Aorta (tissue), 5 donors: ENCODE measurements at regions not wholly inside any gene's neighbourhood (a gene's known extent, or its start where the extent isn't known, plus 50 kb on each side); places are given as distances from the start of the nearest gene placed in this dataset.

Experiments
- ATAC-seq: fragments of 200-7000 bp; cut with Tn5 transposase; one replicate; pipeline ENCODE4 v1.9.1; 2022; ENCODE audit warnings: moderate library complexity; ENCODE audit not compliant: low FRiP score
- DNase-seq, 2 donors: peaks; one replicate each; pipeline ENCODE4 v3.0.0-alpha.2; 2020
- H3K27ac ChIP-seq, 2 donors: one replicate each; pipeline ENCODE4 v1.5.1; 2013; ENCODE audit warnings: low read length in 2 of 2, mild to moderate bottlenecking in 2 of 2, moderate library complexity in 2 of 2, control low read depth in 1 of 2, inconsistent platforms in 1 of 2, low read depth in 1 of 2
- H3K27me3 ChIP-seq, 2 donors: one replicate each; pipeline ENCODE4 v1.6.1; 2013; ENCODE audit warnings: control low read depth in 1 of 2, low read length in 1 of 2, mild to moderate bottlenecking in 1 of 2, moderate library complexity in 1 of 2; ENCODE audit not compliant: insufficient read depth in 2 of 2, control insufficient read depth in 1 of 2
- H3K36me3 ChIP-seq, 2 donors: one replicate each; pipeline ENCODE4 v1.6.1; 2013; ENCODE audit warnings: control low read depth in 1 of 2, low read length in 1 of 2, mild to moderate bottlenecking in 1 of 2; ENCODE audit not compliant: insufficient read depth in 2 of 2, control insufficient read depth in 1 of 2
- H3K4me1 ChIP-seq, 2 donors: one replicate each; pipeline ENCODE4 v1.6.1; 2013; ENCODE audit warnings: low read length in 2 of 2, control low read depth in 1 of 2, mild to moderate bottlenecking in 1 of 2, moderate library complexity in 1 of 2; ENCODE audit not compliant: insufficient read depth in 2 of 2, control insufficient read depth in 1 of 2
- H3K4me3 ChIP-seq, 2 donors: one replicate each; pipeline ENCODE4 v1.5.1; 2013; ENCODE audit warnings: low read length in 2 of 2, control low read depth in 1 of 2, mild to moderate bottlenecking in 1 of 2
- H3K9me3 ChIP-seq: one replicate; pipeline ENCODE4 v1.6.1; 2013; ENCODE audit warnings: mild to moderate bottlenecking, low read length; ENCODE audit not compliant: control insufficient read depth
- whole genome bisulfite sequencing, 2 donors: extraction: QIAGEN DNeasy Blood & Tissue Kit; methylation state at CpG; one replicate each; pipeline ENCODE4 v1.1.7; 2013; 5-methylcytosine and 5-hydroxymethylcytosine counted together
- intact Hi-C, 2 donors: fragments of 100-400 bp; cut with DNase I; formaldehyde crosslinking; loops; one replicate each; pipeline versions ENCODE4 v1.14.2 to v1.15.0; 2022
- donor health status: healthy with polysubstance abuse.
- donor health status: Bipolar disorder and iron deficiency.
- donor health status: DM: no; HTN: no; CAD: no.
- donor health status: DM: no; HTN: no; CAD: no.
- donor health status: DM: yes; HTN: yes; CAD: no.

GRCh38 chr5:28369418-28369817 lies 1331.0 kb upstream of the CDH9 start:
- no peak for DNase-seq
- ATAC-seq, result no peak
- WGBS, 2 donors, result 70 to 75% methylated on average over 2 of the region's 2 CpGs
- intact Hi-C loops, result no loop called here
- H3K9me3 ChIP-seq, result no peaks in the 10 kb centered on the region
- no peak overlapping the region for H3K4me3 ChIP-seq
- no peak overlapping the region for H3K27ac ChIP-seq
- no peaks in the 10 kb centered on the region for H3K4me1 ChIP-seq
- no peaks in the 10 kb centered on the region for H3K27me3 ChIP-seq
- H3K36me3 ChIP-seq, result no peaks in the 10 kb centered on the region

DNA sequence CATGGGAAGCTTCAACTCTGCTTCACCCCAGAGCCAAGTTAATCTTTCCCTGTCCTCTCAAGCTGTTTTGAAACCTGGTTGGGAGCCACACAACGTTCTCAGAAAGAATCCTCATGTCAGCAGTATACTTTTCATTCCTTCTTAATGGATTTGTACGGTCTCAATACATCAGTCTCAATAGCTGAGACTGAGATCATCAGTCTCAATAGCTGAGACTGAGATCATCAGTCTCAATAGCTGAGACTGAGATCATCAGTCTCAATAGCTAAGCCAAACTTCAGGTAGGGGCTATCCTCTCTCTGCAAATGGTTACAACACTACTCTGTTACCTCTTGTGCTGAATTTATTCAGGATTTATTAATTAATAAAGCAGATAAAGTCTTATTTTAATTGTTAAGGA lies 1317.4 kb upstream of the CDH9 start:
- Histone ChIP-seq H3K36me3 (no peaks in the 10 kb centered on the region), H3K27ac (no peak overlapping the region), H3K4me1 (no peaks in the 10 kb centered on the region), H3K4me3 (no peak overlapping the region), H3K27me3 (no peaks in the 10 kb centered on the region), H3K9me3 (no peaks in the 10 kb centered on the region)
- 10 to 22% methylated on average over 2 of the region's 2 CpGs for WGBS, 2 donors
- ATAC-seq, result no peak
- DNase-seq, result no peak
- intact Hi-C loops, result no loop called here

GRCh38 chr5:28346696-28347095 lies 1308.3 kb upstream of the CDH9 start:
- no peak overlapping the region for H3K4me3 ChIP-seq
- H3K27me3 ChIP-seq, result no peaks in the 10 kb centered on the region
- H3K4me1 ChIP-seq, result no peaks in the 10 kb centered on the region
- no peak for DNase-seq
- no peak for ATAC-seq
- 96 to 98% methylated on average over 5 of the region's 5 CpGs for WGBS, 2 donors
- H3K27ac ChIP-seq, result no peak overlapping the region
- intact Hi-C loops, result loop anchor here in 1 of 2 donors (10.0 kb wide), 1 partner anchor 418 kb away; no protein-coding TSS in a partner anchor
- no peaks in the 10 kb centered on the region for H3K9me3 ChIP-seq
- H3K36me3 ChIP-seq, result no peaks in the 10 kb centered on the region

GRCh38 chr5:28344836-28345433 lies 1306.5 kb upstream of the CDH9 start:
- ATAC-seq, result no peak
- H3K9me3 ChIP-seq, result no peaks in the 10 kb centered on the region
- H3K36me3 ChIP-seq, result no peaks in the 10 kb centered on the region
- 41 to 50% methylated on average over 5 of the region's 5 CpGs for WGBS, 2 donors
- intact Hi-C loops, result loop anchor here (5.0 to 10.0 kb wide), 2 partner anchors 420 to 422 kb away; no protein-coding TSS in a partner anchor
- no peak overlapping the region for H3K27ac ChIP-seq
- no peaks in the 10 kb centered on the region for H3K4me1 ChIP-seq
- no peak for DNase-seq
- no peaks in the 10 kb centered on the region for H3K27me3 ChIP-seq
- no peak overlapping the region for H3K4me3 ChIP-seq

- Histone ChIP-seq H3K4me3 (no peak overlapping the region), H3K36me3 (no peaks in the 10 kb centered on the region), H3K27me3 (no peaks in the 10 kb centered on the region), H3K4me1 (no peaks in the 10 kb centered on the region), H3K27ac (no peak overlapping the region), H3K9me3 (peaks cover 5% of the 10 kb centered on the region)
- intact Hi-C loops, result no loop called here
- no peak for ATAC-seq
- DNase-seq, result no peak
Measured at GRCh38 chr5:28329176-28329575, 1290.8 kb upstream of the CDH9 start.

GRCh38 chr5:28328681-28329080 lies 1290.3 kb upstream of the CDH9 start:
- intact Hi-C loops, result no loop called here
- Histone ChIP-seq H3K9me3 (peaks cover 4% of the 10 kb centered on the region), H3K27me3 (no peaks in the 10 kb centered on the region), H3K27ac (no peak overlapping the region), H3K4me3 (no peak overlapping the region), H3K4me1 (no peaks in the 10 kb centered on the region), H3K36me3 (no peaks in the 10 kb centered on the region)
- ATAC-seq, result no peak
- no peak for DNase-seq

GRCh38 chr5:28324174-28324573 lies 1285.8 kb upstream of the CDH9 start:
- H3K9me3 ChIP-seq, result no peaks in the 10 kb centered on the region
- no peaks in the 10 kb centered on the region for H3K4me1 ChIP-seq
- intact Hi-C loops, result no loop called here
- H3K27ac ChIP-seq, result no peak overlapping the region
- no peaks in the 10 kb centered on the region for H3K36me3 ChIP-seq
- 62 to 64% methylated on average over 2 of the region's 2 CpGs for WGBS, 2 donors
- no peak for DNase-seq
- H3K27me3 ChIP-seq, result no peaks in the 10 kb centered on the region
- ATAC-seq, result no peak
- no peak overlapping the region for H3K4me3 ChIP-seq

GRCh38 chr5:28313953-28314352 lies 1275.6 kb upstream of the CDH9 start:
- no peak overlapping the region for H3K4me3 ChIP-seq
- no peak overlapping the region for H3K27ac ChIP-seq
- H3K27me3 ChIP-seq, result no peaks in the 10 kb centered on the region
- H3K36me3 ChIP-seq, result no peaks in the 10 kb centered on the region
- H3K9me3 ChIP-seq, result no peaks in the 10 kb centered on the region
- ATAC-seq (no peak), DNase-seq (no peak)
- no peaks in the 10 kb centered on the region for H3K4me1 ChIP-seq
- WGBS, 2 donors, result 40 to 50% methylated on average over 1 of the region's 1 CpG
- intact Hi-C loops, result no loop called here

DNA sequence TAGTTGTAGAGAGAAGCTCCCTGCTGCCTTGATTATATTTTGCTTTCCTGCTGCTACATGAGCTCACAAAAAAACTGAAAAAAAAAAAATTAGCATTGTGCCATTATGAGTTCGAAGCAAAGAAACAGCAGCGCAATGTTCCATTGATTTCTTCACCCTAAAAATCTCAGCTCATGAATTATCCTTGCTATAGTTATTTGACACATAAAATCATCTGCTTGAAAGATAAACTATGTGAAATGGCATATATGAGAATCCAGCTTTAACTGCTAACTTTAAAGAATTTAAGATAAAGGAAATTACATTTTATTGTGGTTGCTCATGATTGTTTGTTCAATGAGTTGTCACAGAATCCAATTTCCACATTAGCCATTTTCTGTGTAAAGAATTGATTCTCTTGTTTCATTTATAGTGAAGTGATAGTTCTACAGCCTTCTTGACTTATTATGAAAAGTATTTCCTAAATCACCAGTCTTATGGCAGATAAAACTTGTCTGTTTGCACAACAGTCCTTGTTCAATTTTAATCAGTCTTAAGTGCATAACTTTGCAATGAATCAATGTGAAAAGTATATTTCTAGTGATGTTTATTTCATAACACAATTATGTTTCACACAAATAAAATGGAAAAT lies 1275.0 kb upstream of the CDH9 start:
- H3K4me3 ChIP-seq, result no peak overlapping the region
- H3K4me1 ChIP-seq, result no peaks in the 10 kb centered on the region
- WGBS, 2 donors, result 40 to 78% methylated on average over 2 of the region's 2 CpGs
- H3K9me3 ChIP-seq, result no peaks in the 10 kb centered on the region
- intact Hi-C loops, result no loop called here
- H3K27ac ChIP-seq, result no peak overlapping the region
- H3K27me3 ChIP-seq, result no peaks in the 10 kb centered on the region
- no peaks in the 10 kb centered on the region for H3K36me3 ChIP-seq
- DNase-seq, result no peak
- no peak for ATAC-seq
